BE2C (cell line): ENCODE measurements at regions not wholly inside any gene's neighbourhood (a gene's known extent, or its start where the extent isn't known, plus 50 kb on each side); places are given as distances from the start of the nearest gene placed in this dataset.

ENCODE experiments used
- DNase-seq: peaks from one replicate; pipeline ENCODE4 v3.0.0-alpha.2; 2020
- H3K27me3 ChIP-seq: fragments of 250-450 bp; sonication (Bioruptor Pico); 2 replicates; pipeline ENCODE4 v1.5.1; 2020; ENCODE audit warnings: mild to moderate bottlenecking
- H3K36me3 ChIP-seq: fragments of 250-450 bp; sonication (Bioruptor Pico); 2 replicates; pipeline ENCODE4 v1.5.1; 2020; ENCODE audit warnings: mild to moderate bottlenecking
- H3K4me1 ChIP-seq: fragments of 250-450 bp; sonication (Bioruptor Pico); 2 replicates; pipeline ENCODE4 v1.5.1; 2020
- H3K4me3 ChIP-seq: 2 replicates; pipeline ENCODE4 v1.5.1; 2011; ENCODE audit warnings: low read depth, low read length
- H3K9me3 ChIP-seq: fragments of 250-450 bp; sonication (Bioruptor Pico); 2 replicates; pipeline ENCODE4 v1.5.1; 2020
- TF ChIP-seq, protein P1 (sequence below): IDR thresholded peaks from 2 replicates; pipeline ENCODE4 v1.5.1; 2012; ENCODE audit warnings: mild to moderate bottlenecking, low read depth, low read length

DNA sequence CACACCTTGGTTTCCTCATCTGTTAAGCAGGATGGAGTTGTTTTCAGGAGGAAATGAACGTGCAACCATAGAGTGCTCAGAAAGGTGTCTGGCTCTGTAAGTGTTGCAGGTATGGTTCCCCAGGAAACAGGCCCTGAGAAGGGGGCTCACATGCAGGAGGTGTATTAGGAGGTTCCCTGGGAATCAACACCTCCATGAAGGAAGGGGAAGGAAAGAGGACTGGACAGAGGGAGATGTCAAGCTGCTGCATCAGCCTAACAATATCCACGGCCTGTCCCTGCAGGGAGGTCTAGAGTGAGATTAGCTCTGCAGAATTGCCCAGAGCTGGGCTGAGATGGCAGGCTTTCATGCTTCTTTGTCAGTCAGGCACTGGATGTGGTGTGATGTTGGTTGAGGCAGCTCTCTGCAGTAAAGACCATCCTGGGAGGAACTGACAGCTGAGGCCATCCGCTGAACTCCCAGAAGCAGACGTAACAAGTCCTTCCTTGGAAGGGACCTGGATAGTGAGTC is 373.3 kb downstream of the ZNF536 start:
- H3K9me3 ChIP-seq: no peaks in the 10 kb centered on the region
- no peak overlapping the region for H3K4me3 ChIP-seq
- peaks cover 12% of the 10 kb centered on the region for H3K4me1 ChIP-seq
- no peaks in the 10 kb centered on the region for H3K36me3 ChIP-seq
- no peak for DNase-seq
- TF ChIP-seq, protein P1, sequence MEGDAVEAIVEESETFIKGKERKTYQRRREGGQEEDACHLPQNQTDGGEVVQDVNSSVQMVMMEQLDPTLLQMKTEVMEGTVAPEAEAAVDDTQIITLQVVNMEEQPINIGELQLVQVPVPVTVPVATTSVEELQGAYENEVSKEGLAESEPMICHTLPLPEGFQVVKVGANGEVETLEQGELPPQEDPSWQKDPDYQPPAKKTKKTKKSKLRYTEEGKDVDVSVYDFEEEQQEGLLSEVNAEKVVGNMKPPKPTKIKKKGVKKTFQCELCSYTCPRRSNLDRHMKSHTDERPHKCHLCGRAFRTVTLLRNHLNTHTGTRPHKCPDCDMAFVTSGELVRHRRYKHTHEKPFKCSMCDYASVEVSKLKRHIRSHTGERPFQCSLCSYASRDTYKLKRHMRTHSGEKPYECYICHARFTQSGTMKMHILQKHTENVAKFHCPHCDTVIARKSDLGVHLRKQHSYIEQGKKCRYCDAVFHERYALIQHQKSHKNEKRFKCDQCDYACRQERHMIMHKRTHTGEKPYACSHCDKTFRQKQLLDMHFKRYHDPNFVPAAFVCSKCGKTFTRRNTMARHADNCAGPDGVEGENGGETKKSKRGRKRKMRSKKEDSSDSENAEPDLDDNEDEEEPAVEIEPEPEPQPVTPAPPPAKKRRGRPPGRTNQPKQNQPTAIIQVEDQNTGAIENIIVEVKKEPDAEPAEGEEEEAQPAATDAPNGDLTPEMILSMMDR: no peak
- H3K27me3 ChIP-seq: peaks cover 5% of the 10 kb centered on the region; the same call in 1 of the 2 replicates

DNA sequence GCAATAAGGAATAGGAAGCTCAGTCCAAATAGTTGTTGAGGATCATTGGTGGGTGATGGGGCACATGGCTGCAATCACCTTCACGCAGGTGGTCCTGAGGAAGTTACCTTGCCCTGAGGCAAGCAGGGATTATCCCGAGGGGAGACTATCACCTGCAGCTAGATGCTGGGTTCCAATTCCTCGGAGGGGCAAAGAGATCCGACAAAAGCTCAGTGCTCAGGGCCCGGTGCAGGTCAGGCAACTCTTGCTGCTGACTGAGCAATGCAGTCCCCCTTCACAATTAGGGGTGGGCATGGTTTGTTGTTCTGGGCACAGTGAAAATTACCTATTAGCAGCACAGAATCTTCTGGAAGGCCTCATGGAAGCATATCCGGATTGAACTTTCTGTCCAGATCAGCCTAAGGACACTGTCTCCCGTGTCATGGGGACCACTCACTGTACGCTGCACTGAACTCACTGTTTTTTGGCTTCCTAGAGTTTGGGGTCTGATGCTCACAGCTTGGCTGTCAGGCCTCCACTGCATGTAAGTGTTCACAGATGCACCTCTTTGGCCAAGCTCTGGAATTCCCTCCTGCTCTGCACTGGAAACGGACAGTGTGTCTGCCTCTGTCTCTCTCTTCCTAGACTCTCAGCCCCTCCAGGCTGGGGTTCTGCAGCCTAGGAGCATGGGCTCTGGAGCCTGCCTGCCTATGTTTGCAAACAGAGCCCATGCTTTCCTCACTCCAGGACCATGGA is 372.7 kb downstream of the ZNF536 start:
- peaks cover 13% of the 10 kb centered on the region for H3K4me1 ChIP-seq
- TF ChIP-seq, protein P1: no peak
- no peaks in the 10 kb centered on the region for H3K9me3 ChIP-seq
- H3K4me3 ChIP-seq: no peak overlapping the region
- no peaks in the 10 kb centered on the region for H3K36me3 ChIP-seq
- H3K27me3 ChIP-seq: peaks cover 5% of the 10 kb centered on the region; the same call in 1 of the 2 replicates
- DNase-seq: no peak

DNA sequence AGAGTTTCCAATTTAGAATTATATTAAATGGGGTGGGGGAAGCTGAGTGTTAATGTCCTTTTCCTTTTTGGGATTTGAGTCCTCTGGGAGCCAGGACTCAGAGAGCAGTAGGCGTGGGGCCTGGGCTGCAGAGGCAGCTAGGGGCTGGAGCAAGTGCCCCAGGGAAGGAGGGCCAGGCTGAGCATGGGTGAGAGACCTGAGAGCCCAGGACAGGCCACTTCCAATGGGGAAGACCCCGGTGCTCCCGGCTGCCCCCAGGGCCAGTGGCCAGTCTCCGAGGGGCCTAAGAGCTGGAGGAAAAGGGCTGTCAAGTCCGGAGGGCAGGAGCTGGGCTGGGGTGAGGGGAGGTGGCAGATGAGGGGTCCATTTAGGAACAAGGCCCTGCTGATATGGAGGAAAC is 371.5 kb downstream of the ZNF536 start:
- no peaks in the 10 kb centered on the region for H3K9me3 ChIP-seq
- no peaks in the 10 kb centered on the region for H3K36me3 ChIP-seq
- TF ChIP-seq, protein P1: no peak

DNA sequence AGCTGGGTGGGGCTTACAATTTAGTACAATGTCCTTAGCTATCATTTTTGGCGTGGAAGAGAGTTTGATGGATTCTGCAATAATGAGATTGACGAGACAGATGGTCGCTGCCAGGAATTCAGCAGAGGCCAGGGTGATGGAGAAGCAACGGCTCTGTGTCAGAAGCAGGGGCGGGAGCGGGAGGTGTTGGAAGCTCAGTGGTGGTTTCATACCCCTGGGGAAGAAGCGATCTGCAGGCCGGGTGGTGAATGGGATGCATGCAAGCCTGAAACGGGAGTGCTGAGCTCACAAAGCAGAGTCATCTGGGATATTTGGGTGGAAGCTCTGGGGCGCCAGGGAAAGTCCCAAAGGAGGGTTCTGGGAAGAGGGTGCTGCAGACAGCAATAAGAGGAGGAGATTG is 370.8 kb downstream of the ZNF536 start:
- H3K9me3 ChIP-seq: no peaks in the 10 kb centered on the region
- peak overlapping the region; percentile 28 for H3K4me3 ChIP-seq
- peaks cover 16% of the 10 kb centered on the region for H3K4me1 ChIP-seq
- no peaks in the 10 kb centered on the region for H3K36me3 ChIP-seq
- TF ChIP-seq, protein P1: no peak
- H3K27me3 ChIP-seq: peaks cover 5% of the 10 kb centered on the region; the same call in 1 of the 2 replicates
- no peak for DNase-seq

More for the DNA sequence above, 371.5 kb downstream of the ZNF536 start:
- H3K4me1 ChIP-seq: peaks cover 16% of the 10 kb centered on the region
- peaks cover 5% of the 10 kb centered on the region; the same call in 1 of the 2 replicates for H3K27me3 ChIP-seq
- DNase-seq: no peak
- no peak overlapping the region for H3K4me3 ChIP-seq

DNA sequence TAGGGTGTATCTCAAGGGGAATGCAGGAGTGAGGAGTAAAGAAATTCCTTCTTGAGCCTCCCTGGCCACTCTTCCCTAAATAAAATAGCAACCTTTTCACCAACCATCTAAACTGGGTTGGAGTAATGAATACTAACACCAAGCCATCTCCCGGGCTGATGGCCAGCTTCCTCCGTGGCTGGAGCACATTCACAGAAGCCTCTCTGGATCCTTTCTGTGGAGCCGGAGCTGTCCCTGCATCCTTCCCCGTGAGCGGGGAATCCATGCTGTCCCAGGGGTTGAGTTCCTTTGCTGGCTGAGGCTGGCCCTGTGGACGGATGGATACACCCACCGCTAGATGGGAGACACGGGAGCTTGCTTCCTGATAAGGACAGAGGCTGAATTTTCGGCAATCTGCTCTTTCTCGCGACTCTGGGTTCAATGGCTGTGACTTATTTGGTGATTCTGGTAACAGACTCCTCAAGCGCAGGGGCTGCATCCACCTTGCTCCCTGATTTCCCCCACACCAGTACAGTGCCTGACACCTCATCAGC is 370.3 kb downstream of the ZNF536 start:
- peaks cover 5% of the 10 kb centered on the region; the same call in 1 of the 2 replicates for H3K27me3 ChIP-seq
- TF ChIP-seq, protein P1: peak; percentile 19; the same call in 1 of the 2 replicates
- peaks cover 16% of the 10 kb centered on the region for H3K4me1 ChIP-seq
- H3K9me3 ChIP-seq: no peaks in the 10 kb centered on the region
- DNase-seq: peak; percentile 29
- peak overlapping the region; percentile 28 for H3K4me3 ChIP-seq
- H3K36me3 ChIP-seq: no peaks in the 10 kb centered on the region

DNA sequence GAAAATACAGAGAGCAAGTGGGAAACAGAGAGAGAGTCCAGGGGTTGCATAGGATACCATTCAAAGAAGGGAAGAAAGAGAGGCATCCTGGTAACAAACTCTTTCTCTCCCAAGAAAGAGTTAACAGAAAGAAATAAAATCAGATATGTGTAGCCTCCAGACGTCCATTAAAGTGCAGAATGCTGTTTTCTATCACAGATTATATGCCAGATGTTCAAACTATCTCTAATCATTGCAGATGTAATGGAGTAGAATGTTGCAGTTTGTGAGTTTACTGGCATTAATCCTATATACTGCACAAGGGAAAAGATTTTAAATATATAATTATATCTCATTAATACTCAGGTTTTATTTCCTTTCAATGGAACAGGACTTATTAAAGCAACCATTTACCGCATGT is 369.4 kb downstream of the ZNF536 start:
- TF ChIP-seq, protein P1: no peak
- peaks cover 5% of the 10 kb centered on the region; the same call in 1 of the 2 replicates for H3K27me3 ChIP-seq
- no peak overlapping the region for H3K4me3 ChIP-seq
- H3K9me3 ChIP-seq: no peaks in the 10 kb centered on the region
- peaks cover 16% of the 10 kb centered on the region for H3K4me1 ChIP-seq
- no peaks in the 10 kb centered on the region for H3K36me3 ChIP-seq
- no peak for DNase-seq
